ENCODE measurements at regions not wholly inside any gene's neighbourhood (a gene's known extent, or its start where the extent isn't known, plus 50 kb on each side); places are given as distances from the start of the nearest gene placed in this dataset.

GRCh38 chr13:112012016-112012704 lies 54.8 kb upstream of the SOX1 start:
- no peak overlapping the region for H3K27ac ChIP-seq (ENCODE audit: low read length)
- H3K36me3 ChIP-seq (ENCODE audit: control insufficient read depth, insufficient read depth, low read length), result no peaks in the 10 kb centered on the region
- BruUV-seq (replicated peaks), result no TSS peak
- ChIA-PET POLR2A (no interaction called here), CTCF (no interaction called here)
- ATAC-seq (no peak), DNase-seq (ENCODE audit: low read depth, low spot score) (no peak)
- H3K27me3 ChIP-seq (ENCODE audit: control insufficient read depth, insufficient read depth, low read length), result no peaks in the 10 kb centered on the region
- H3K4me3 ChIP-seq (ENCODE audit: low read depth in 2 of 2, low read length in 2 of 2), result no peak overlapping the region
- in situ Hi-C loops (cut with HindIII; ENCODE audit: low pct_unique_long_range_greater_than_20kb, low sequenced_read_pairs) (no loop called here), intact Hi-C loops (cut with micrococcal nuclease; ENCODE audit: unreplicated experiment) (no loop called here)
- no peaks in the 10 kb centered on the region for H3K9me3 ChIP-seq (ENCODE audit: control insufficient read depth, insufficient read depth, low read depth, low read length)
- no peak for TF ChIP-seq POLR2AphosphoS5 (IDR thresholded peaks at IDR 0.05; ENCODE audit: low read depth, low read length)
- no peak for TF ChIP-seq REST (IDR thresholded peaks at IDR 0.05; ENCODE audit: insufficient read depth in 1 of 2, low read depth in 2 of 2, low read length in 1 of 2)
- TF ChIP-seq SIN3A (IDR thresholded peaks at IDR 0.05; ENCODE audit: borderline replicate concordance, insufficient read depth, low read depth, low read length), result no peak
- no peak for TF ChIP-seq TCF7L2 (IDR thresholded peaks at IDR 0.05; ENCODE audit: low read depth, low read length)
- TF ChIP-seq, protein P1, sequence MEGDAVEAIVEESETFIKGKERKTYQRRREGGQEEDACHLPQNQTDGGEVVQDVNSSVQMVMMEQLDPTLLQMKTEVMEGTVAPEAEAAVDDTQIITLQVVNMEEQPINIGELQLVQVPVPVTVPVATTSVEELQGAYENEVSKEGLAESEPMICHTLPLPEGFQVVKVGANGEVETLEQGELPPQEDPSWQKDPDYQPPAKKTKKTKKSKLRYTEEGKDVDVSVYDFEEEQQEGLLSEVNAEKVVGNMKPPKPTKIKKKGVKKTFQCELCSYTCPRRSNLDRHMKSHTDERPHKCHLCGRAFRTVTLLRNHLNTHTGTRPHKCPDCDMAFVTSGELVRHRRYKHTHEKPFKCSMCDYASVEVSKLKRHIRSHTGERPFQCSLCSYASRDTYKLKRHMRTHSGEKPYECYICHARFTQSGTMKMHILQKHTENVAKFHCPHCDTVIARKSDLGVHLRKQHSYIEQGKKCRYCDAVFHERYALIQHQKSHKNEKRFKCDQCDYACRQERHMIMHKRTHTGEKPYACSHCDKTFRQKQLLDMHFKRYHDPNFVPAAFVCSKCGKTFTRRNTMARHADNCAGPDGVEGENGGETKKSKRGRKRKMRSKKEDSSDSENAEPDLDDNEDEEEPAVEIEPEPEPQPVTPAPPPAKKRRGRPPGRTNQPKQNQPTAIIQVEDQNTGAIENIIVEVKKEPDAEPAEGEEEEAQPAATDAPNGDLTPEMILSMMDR (IDR thresholded peaks at IDR 0.05), result no peak
- H3K4me1 ChIP-seq (ENCODE audit: control insufficient read depth, insufficient read depth, low read length), result no peaks in the 10 kb centered on the region

DNA sequence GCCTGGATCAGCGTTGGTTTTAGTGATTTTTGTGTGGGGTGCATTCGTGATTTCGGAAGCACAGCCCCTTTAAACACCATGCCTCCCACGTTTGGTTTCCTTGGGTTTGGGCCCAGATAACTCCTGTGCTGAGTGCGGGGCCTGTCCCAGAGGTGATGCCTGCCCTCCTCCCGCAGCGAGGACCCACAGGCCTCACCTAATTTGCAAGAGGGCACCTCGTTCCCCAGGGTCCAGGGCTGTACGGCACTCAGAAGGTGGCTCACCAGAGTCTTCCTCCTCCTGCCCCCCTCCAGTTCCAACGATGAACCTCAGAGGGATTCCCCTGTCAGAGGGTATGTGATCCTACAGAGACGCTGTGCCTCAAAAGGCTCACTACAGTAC lies 54.3 kb upstream of the SOX1 start:
- no peaks in the 10 kb centered on the region for H3K9me3 ChIP-seq (ENCODE audit: control insufficient read depth, insufficient read depth, low read depth, low read length)
- POLR2A ChIA-PET, result no interaction called here
- no peak overlapping the region for H3K4me3 ChIP-seq (ENCODE audit: low read depth in 2 of 2, low read length in 2 of 2)
- DNase-seq (ENCODE audit: low read depth, low spot score) (no peak), ATAC-seq (no peak)
- TF ChIP-seq REST (IDR thresholded peaks at IDR 0.05; ENCODE audit: insufficient read depth in 1 of 2, low read depth in 2 of 2, low read length in 1 of 2), result no peak
- TF ChIP-seq TCF7L2 (IDR thresholded peaks at IDR 0.05; ENCODE audit: low read depth, low read length), result no peak
- TF ChIP-seq SIN3A (IDR thresholded peaks at IDR 0.05; ENCODE audit: borderline replicate concordance, insufficient read depth, low read depth, low read length), result no peak
- TF ChIP-seq POLR2AphosphoS5 (IDR thresholded peaks at IDR 0.05; ENCODE audit: low read depth, low read length), result no peak
- TF ChIP-seq, protein P1 (IDR thresholded peaks at IDR 0.05), result no peak
- CTCF ChIA-PET, result no interaction called here
- no peaks in the 10 kb centered on the region for H3K4me1 ChIP-seq (ENCODE audit: control insufficient read depth, insufficient read depth, low read length)
- BruUV-seq (replicated peaks), result no TSS peak
- no peak overlapping the region for H3K27ac ChIP-seq (ENCODE audit: low read length)
- intact Hi-C loops (cut with micrococcal nuclease; ENCODE audit: unreplicated experiment), result no loop called here
- H3K36me3 ChIP-seq (ENCODE audit: control insufficient read depth, insufficient read depth, low read length), result no peaks in the 10 kb centered on the region
- in situ Hi-C loops (cut with HindIII; ENCODE audit: low pct_unique_long_range_greater_than_20kb, low sequenced_read_pairs), result no loop called here
- no peaks in the 10 kb centered on the region for H3K27me3 ChIP-seq (ENCODE audit: control insufficient read depth, insufficient read depth, low read length)
